SK-N-SH treated with all-trans-retinoic acid at 6 μM for 48 hours (cell line): ENCODE measurements at regions not wholly inside any gene's neighbourhood (a gene's known extent, or its start where the extent isn't known, plus 50 kb on each side); places are given as distances from the start of the nearest gene placed in this dataset.
"Not testable (repeated sequence)": the region's sequence is repeated elsewhere in the genome, so short reads cannot be mapped to it uniquely, and the experiment has no call there.

Experiments
- ATAC-seq: fragments of 200-7000 bp; cut with Tn5 transposase; 3 replicates; pipeline ENCODE4 v1.9.1; 2020; ENCODE audit warnings: mild to moderate bottlenecking, moderate library complexity
- ARNTL ChIP-seq: fragments of 450-650 bp; formaldehyde crosslinking; IDR thresholded peaks from 2 replicates; pipeline ENCODE4 v1.5.0; 2020; ENCODE audit warnings: low read depth, mild to moderate bottlenecking, moderate library complexity, borderline replicate concordance
- BACH2 ChIP-seq: fragments of 250-450 bp; sonication (Bioruptor Pico); IDR thresholded peaks from 2 replicates; pipeline ENCODE4 v1.9.0; 2021; ENCODE audit warnings: mild to moderate bottlenecking, borderline replicate concordance
- CSDC2 ChIP-seq: fragments of 250-450 bp; sonication (Bioruptor Pico); IDR thresholded peaks from 2 replicates; pipeline ENCODE4 v1.5.0; 2020; ENCODE audit warnings: mild to moderate bottlenecking, moderate library complexity
- ESRRG ChIP-seq: fragments of 250-450 bp; sonication (Bioruptor Pico); IDR thresholded peaks from 2 replicates; pipeline ENCODE4 v1.6.1; 2021; ENCODE audit warnings: mild to moderate bottlenecking
- GLIS3 ChIP-seq: fragments of 250-450 bp; sonication (Bioruptor Pico); IDR thresholded peaks from 2 replicates; pipeline ENCODE4 v1.5.0; 2020; ENCODE audit warnings: mild to moderate bottlenecking, moderate library complexity
- ISL1 ChIP-seq: fragments of 250-450 bp; sonication (Bioruptor Pico); IDR thresholded peaks from 2 replicates; pipeline ENCODE4 v2.1.2; 2022; ENCODE audit warnings: mild to moderate bottlenecking, moderate library complexity
- OSR1 ChIP-seq: fragments of 250-450 bp; sonication (Bioruptor Pico); IDR thresholded peaks from 2 replicates; pipeline ENCODE4 v1.8.0; 2022; ENCODE audit warnings: moderate library complexity, mild to moderate bottlenecking, inconsistent platforms
- PPARA ChIP-seq: fragments of 250-450 bp; sonication (Bioruptor Pico); IDR thresholded peaks from 2 replicates; pipeline ENCODE4 v1.5.0; 2020; ENCODE audit warnings: mild to moderate bottlenecking, borderline replicate concordance
- SNAI2 ChIP-seq: fragments of 250-450 bp; sonication (Bioruptor Pico); IDR thresholded peaks from 2 replicates; pipeline ENCODE4 v1.5.0; 2020; ENCODE audit warnings: mild to moderate bottlenecking, moderate library complexity
- TCF4 ChIP-seq: fragments of 250-450 bp; sonication (Bioruptor Pico); IDR thresholded peaks from 2 replicates; pipeline ENCODE4 v1.8.0; 2021; ENCODE audit warnings: mild to moderate bottlenecking, moderate library complexity, borderline replicate concordance
- TOX ChIP-seq: fragments of 250-450 bp; sonication (Bioruptor Pico); IDR thresholded peaks from 2 replicates; pipeline ENCODE4 v1.8.0; 2021; ENCODE audit warnings: mild to moderate bottlenecking, moderate library complexity, borderline replicate concordance
- ZC3H10 ChIP-seq: fragments of 250-450 bp; sonication (Bioruptor Pico); IDR thresholded peaks from 2 replicates; pipeline ENCODE4 v1.5.1; 2021; ENCODE audit warnings: mild to moderate bottlenecking, moderate library complexity
- ZFP3 ChIP-seq: fragments of 250-450 bp; sonication (Bioruptor Pico); IDR thresholded peaks from 2 replicates; pipeline ENCODE4 v1.5.0; 2020; ENCODE audit warnings: mild to moderate bottlenecking, moderate library complexity
- ZFP30 ChIP-seq: fragments of 450-650 bp; formaldehyde crosslinking; IDR thresholded peaks from 2 replicates; pipeline ENCODE4 v1.5.0; 2022; ENCODE audit warnings: mild to moderate bottlenecking, moderate library complexity
- ZNF565 ChIP-seq: fragments of 450-650 bp; formaldehyde crosslinking; conservative IDR thresholded peaks from 2 replicates; pipeline ENCODE4 v1.5.0; 2020; ENCODE audit warnings: low read depth, mild to moderate bottlenecking, moderate library complexity
- ZNF70 ChIP-seq: fragments of 450-650 bp; formaldehyde crosslinking; IDR thresholded peaks from 2 replicates; pipeline ENCODE4 v1.5.0; 2020; ENCODE audit warnings: mild to moderate bottlenecking, moderate library complexity
- ZNF8 ChIP-seq: fragments of 450-650 bp; formaldehyde crosslinking; IDR thresholded peaks from 2 replicates; pipeline ENCODE4 v1.5.0; 2020; ENCODE audit warnings: mild to moderate bottlenecking, moderate library complexity
- TF ChIP-seq, protein P1 (sequence below): fragments of 250-450 bp; sonication (Bioruptor Pico); IDR thresholded peaks from 2 replicates; pipeline ENCODE4 v1.8.0; 2020; ENCODE audit warnings: mild to moderate bottlenecking, moderate library complexity, borderline replicate concordance
- TF ChIP-seq, protein P2 (sequence below): fragments of 250-450 bp; sonication (Bioruptor Pico); IDR thresholded peaks from 2 replicates; pipeline ENCODE4 v1.8.0; 2021; ENCODE audit warnings: low read depth, mild to moderate bottlenecking, moderate library complexity, borderline replicate concordance
- TF ChIP-seq, protein P3 (sequence below): fragments of 250-450 bp; sonication (Bioruptor Pico); IDR thresholded peaks from 2 replicates; pipeline ENCODE4 v1.5.1; 2021; ENCODE audit warnings: mild to moderate bottlenecking, moderate library complexity
- TF ChIP-seq, protein P4 (sequence below): fragments of 250-450 bp; sonication (Bioruptor Pico); IDR thresholded peaks from 2 replicates; pipeline ENCODE4 v1.5.0; 2020; ENCODE audit warnings: mild to moderate bottlenecking, moderate library complexity

DNA sequence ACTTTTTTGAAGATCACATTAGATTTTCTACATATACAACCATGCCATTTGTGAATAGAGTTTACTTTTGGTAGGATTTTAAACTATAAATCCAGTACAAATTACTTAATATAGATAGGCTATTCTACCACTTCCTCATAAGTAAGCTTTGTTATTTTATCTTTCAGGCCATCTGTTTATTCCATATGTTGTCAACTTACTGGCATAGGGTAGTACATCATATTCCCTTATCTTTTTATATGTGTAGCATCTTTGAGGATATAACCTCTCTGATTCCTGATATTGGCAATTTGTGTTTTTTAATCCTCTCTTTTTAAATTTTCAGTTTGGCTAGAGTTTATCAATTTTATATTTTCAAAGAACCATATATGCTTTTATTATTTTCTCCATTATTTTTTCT, 515.4 kb downstream of the DIPK2A start:
- no peak for ATAC-seq
- TF ChIP-seq TCF4 (CRISPR knock-in tag) (no peak), CSDC2 (CRISPR knock-in tag) (no peak), BACH2 (no peak), ZNF565 (CRISPR knock-in tag) (no peak), ISL1 (CRISPR knock-in tag) (no peak), ZNF70 (no peak), GLIS3 (CRISPR knock-in tag) (no peak), OSR1 (no peak)
- TF ChIP-seq, protein P1, sequence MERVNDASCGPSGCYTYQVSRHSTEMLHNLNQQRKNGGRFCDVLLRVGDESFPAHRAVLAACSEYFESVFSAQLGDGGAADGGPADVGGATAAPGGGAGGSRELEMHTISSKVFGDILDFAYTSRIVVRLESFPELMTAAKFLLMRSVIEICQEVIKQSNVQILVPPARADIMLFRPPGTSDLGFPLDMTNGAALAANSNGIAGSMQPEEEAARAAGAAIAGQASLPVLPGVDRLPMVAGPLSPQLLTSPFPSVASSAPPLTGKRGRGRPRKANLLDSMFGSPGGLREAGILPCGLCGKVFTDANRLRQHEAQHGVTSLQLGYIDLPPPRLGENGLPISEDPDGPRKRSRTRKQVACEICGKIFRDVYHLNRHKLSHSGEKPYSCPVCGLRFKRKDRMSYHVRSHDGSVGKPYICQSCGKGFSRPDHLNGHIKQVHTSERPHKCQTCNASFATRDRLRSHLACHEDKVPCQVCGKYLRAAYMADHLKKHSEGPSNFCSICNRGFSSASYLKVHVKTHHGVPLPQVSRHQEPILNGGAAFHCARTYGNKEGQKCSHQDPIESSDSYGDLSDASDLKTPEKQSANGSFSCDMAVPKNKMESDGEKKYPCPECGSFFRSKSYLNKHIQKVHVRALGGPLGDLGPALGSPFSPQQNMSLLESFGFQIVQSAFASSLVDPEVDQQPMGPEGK (CRISPR knock-in tag), result no peak
- TF ChIP-seq, protein P2, sequence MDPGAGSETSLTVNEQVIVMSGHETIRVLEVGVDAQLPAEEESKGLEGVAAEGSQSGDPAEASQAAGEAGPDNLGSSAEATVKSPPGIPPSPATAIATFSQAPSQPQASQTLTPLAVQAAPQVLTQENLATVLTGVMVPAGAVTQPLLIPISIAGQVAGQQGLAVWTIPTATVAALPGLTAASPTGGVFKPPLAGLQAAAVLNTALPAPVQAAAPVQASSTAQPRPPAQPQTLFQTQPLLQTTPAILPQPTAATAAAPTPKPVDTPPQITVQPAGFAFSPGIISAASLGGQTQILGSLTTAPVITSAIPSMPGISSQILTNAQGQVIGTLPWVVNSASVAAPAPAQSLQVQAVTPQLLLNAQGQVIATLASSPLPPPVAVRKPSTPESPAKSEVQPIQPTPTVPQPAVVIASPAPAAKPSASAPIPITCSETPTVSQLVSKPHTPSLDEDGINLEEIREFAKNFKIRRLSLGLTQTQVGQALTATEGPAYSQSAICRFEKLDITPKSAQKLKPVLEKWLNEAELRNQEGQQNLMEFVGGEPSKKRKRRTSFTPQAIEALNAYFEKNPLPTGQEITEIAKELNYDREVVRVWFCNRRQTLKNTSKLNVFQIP (CRISPR knock-in tag), result no peak

DNA sequence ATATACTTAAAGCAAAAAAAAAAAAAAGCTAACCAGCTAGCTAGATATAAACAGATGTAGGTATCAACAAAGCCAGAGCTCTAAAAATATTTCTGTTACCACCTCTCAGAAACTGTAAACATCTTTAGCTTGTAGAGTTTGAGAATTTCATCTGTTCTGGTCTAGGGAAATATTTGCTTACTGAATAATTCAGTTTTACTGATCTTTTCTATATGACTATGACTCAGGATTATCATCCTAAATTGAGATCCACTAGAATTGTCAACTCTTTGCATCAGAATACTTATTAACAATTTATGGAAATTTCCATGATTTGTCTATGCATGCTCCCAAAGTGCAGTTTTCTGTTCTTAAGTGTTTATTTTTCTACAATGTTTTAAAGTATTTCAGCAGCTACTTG, 517.3 kb downstream of the DIPK2A start:
- ATAC-seq, result no peak
- TF ChIP-seq ZNF70, result no peak
- no peak for TF ChIP-seq GLIS3 (CRISPR knock-in tag)
- TF ChIP-seq ZC3H10 (CRISPR knock-in tag), result no peak
- TF ChIP-seq SNAI2 (CRISPR knock-in tag), result no peak
- no peak for TF ChIP-seq OSR1
- no peak for TF ChIP-seq TOX (CRISPR knock-in tag)
- TF ChIP-seq, protein P3, sequence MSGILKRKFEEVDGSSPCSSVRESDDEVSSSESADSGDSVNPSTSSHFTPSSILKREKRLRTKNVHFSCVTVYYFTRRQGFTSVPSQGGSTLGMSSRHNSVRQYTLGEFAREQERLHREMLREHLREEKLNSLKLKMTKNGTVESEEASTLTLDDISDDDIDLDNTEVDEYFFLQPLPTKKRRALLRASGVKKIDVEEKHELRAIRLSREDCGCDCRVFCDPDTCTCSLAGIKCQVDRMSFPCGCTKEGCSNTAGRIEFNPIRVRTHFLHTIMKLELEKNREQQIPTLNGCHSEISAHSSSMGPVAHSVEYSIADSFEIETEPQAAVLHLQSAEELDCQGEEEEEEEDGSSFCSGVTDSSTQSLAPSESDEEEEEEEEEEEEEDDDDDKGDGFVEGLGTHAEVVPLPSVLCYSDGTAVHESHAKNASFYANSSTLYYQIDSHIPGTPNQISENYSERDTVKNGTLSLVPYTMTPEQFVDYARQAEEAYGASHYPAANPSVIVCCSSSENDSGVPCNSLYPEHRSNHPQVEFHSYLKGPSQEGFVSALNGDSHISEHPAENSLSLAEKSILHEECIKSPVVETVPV (CRISPR knock-in tag), result no peak
- TF ChIP-seq ZFP30 (CRISPR knock-in tag), result no peak
- TF ChIP-seq, protein P4, sequence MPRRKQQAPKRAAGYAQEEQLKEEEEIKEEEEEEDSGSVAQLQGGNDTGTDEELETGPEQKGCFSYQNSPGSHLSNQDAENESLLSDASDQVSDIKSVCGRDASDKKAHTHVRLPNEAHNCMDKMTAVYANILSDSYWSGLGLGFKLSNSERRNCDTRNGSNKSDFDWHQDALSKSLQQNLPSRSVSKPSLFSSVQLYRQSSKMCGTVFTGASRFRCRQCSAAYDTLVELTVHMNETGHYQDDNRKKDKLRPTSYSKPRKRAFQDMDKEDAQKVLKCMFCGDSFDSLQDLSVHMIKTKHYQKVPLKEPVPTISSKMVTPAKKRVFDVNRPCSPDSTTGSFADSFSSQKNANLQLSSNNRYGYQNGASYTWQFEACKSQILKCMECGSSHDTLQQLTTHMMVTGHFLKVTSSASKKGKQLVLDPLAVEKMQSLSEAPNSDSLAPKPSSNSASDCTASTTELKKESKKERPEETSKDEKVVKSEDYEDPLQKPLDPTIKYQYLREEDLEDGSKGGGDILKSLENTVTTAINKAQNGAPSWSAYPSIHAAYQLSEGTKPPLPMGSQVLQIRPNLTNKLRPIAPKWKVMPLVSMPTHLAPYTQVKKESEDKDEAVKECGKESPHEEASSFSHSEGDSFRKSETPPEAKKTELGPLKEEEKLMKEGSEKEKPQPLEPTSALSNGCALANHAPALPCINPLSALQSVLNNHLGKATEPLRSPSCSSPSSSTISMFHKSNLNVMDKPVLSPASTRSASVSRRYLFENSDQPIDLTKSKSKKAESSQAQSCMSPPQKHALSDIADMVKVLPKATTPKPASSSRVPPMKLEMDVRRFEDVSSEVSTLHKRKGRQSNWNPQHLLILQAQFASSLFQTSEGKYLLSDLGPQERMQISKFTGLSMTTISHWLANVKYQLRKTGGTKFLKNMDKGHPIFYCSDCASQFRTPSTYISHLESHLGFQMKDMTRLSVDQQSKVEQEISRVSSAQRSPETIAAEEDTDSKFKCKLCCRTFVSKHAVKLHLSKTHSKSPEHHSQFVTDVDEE, result no peak
- TF ChIP-seq BACH2, result no peak
- no peak for TF ChIP-seq ZNF565 (CRISPR knock-in tag)
- TF ChIP-seq ARNTL, result no peak
- TF ChIP-seq TCF4 (CRISPR knock-in tag), result no peak
- TF ChIP-seq PPARA, result no peak
- no peak for TF ChIP-seq ZFP3
- TF ChIP-seq ESRRG (CRISPR knock-in tag), result no peak
- TF ChIP-seq ZNF8 (CRISPR knock-in tag), result no peak
- TF ChIP-seq ISL1 (CRISPR knock-in tag), result no peak

- no peak for TF ChIP-seq ZC3H10 (CRISPR knock-in tag)
- ATAC-seq, result no peak
Measured at GRCh38 chr3:144491333-144491732, 519.7 kb downstream of the DIPK2A start.

DNA sequence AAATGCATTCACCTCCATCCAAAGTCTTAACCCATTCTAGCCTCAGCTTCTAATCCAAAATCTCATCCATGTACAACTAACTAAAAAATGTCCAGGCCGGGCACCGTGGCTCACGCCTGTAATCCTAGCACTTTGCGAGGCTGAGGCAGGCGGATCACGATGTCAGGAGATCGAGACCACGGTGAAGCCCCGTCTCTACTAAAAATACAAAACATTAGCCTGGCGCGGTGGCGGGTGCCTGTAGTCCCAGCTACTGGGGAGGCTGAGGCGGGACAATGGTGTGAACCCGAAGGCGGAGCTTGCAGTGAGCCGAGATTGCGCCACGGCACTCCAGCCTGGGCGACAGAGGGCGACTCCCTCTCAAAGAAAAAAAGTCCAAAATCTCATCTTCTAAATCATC, 523.0 kb downstream of the DIPK2A start:
- not testable (repeated sequence) for ATAC-seq
